ENCODE measurements at regions not wholly inside any gene's neighbourhood (a gene's known extent, or its start where the extent isn't known, plus 50 kb on each side); places are given as distances from the start of the nearest gene placed in this dataset.
A peak's percentile ranks its signal among the peaks of the same experiment; 100 is the strongest.

DNA sequence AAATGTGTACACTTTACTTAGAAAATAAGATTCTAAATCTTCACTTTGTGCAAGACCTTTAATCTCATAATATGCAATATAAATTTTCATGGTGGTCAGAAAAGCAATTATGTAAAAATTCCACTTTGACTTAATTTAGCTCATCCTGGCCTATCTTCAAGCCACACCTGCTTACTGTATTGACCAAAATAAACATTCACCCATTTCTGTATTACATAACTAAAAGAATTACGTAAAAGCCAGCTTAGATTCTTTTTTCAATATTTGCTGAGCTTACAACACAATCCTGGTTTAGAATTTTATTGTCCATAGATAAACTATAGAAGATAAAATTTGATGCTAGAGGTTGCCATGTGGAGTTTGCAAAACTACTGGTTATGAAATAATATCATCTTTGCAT is 172.9 kb upstream of the GRM3 start:
- TF ChIP-seq SPI1 (IDR thresholded peaks at IDR 0.05; ENCODE audit: borderline replicate concordance, low read depth) (no peak), GABPA (IDR thresholded peaks at IDR 0.05; ENCODE audit: low read depth) (no peak), POLR2AphosphoS5 (IDR thresholded peaks at IDR 0.05; ENCODE audit: low read depth) (no peak)
- TF ChIP-seq, protein P1, sequence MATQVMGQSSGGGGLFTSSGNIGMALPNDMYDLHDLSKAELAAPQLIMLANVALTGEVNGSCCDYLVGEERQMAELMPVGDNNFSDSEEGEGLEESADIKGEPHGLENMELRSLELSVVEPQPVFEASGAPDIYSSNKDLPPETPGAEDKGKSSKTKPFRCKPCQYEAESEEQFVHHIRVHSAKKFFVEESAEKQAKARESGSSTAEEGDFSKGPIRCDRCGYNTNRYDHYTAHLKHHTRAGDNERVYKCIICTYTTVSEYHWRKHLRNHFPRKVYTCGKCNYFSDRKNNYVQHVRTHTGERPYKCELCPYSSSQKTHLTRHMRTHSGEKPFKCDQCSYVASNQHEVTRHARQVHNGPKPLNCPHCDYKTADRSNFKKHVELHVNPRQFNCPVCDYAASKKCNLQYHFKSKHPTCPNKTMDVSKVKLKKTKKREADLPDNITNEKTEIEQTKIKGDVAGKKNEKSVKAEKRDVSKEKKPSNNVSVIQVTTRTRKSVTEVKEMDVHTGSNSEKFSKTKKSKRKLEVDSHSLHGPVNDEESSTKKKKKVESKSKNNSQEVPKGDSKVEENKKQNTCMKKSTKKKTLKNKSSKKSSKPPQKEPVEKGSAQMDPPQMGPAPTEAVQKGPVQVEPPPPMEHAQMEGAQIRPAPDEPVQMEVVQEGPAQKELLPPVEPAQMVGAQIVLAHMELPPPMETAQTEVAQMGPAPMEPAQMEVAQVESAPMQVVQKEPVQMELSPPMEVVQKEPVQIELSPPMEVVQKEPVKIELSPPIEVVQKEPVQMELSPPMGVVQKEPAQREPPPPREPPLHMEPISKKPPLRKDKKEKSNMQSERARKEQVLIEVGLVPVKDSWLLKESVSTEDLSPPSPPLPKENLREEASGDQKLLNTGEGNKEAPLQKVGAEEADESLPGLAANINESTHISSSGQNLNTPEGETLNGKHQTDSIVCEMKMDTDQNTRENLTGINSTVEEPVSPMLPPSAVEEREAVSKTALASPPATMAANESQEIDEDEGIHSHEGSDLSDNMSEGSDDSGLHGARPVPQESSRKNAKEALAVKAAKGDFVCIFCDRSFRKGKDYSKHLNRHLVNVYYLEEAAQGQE (IDR thresholded peaks at IDR 0.05; ENCODE audit: insufficient replicate concordance, low read depth): no peak
- TF ChIP-seq, protein P2, sequence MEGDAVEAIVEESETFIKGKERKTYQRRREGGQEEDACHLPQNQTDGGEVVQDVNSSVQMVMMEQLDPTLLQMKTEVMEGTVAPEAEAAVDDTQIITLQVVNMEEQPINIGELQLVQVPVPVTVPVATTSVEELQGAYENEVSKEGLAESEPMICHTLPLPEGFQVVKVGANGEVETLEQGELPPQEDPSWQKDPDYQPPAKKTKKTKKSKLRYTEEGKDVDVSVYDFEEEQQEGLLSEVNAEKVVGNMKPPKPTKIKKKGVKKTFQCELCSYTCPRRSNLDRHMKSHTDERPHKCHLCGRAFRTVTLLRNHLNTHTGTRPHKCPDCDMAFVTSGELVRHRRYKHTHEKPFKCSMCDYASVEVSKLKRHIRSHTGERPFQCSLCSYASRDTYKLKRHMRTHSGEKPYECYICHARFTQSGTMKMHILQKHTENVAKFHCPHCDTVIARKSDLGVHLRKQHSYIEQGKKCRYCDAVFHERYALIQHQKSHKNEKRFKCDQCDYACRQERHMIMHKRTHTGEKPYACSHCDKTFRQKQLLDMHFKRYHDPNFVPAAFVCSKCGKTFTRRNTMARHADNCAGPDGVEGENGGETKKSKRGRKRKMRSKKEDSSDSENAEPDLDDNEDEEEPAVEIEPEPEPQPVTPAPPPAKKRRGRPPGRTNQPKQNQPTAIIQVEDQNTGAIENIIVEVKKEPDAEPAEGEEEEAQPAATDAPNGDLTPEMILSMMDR (IDR thresholded peaks at IDR 0.05; ENCODE audit: insufficient read depth, low read length): no peak
- Histone ChIP-seq H3K4me3 (replicated peaks; ENCODE audit: insufficient read depth, low read length) (no peak overlapping the region), H3K27ac (replicated peaks) (no peak overlapping the region), H3K27me3 (ENCODE audit: insufficient read depth, poor library complexity, severe bottlenecking) (no peaks in the 10 kb centered on the region)
- no peak for DNase-seq (ENCODE audit: low read depth in 1 of 2, low spot score in 1 of 2)

DNA sequence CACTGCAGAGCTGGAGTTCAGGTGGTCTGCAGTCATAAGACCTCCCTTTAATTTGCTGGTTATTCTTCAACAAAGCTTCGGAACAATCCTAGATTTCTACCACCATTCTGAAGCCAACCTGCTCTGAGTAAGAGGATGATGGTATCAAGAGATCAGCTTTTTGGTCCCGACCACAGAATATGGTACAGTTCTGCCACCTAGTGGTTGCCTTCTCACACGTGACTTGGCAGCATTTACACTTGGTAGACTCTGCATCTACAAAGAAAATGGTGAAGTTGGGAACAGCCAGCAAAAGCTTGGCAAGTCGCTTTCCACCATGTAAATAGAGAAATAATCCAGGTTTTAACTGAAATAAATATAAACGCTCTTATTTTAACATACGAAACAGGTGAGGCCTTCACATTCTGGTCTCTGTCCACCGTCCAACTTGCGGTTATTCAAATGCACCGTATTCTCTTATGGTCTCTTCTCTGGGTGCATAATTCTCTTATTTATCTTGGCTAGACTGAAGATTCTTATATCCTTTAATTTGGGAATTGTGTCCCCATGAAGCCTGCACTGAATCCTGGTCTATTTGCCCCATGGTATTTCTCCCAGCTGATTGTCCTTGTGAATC is 173.9 kb upstream of the GRM3 start:
- H3K4me3 ChIP-seq (replicated peaks; ENCODE audit: insufficient read depth, low read length): no peak overlapping the region
- TF ChIP-seq, protein P1 (IDR thresholded peaks at IDR 0.05; ENCODE audit: insufficient replicate concordance, low read depth): no peak
- TF ChIP-seq, protein P2 (IDR thresholded peaks at IDR 0.05; ENCODE audit: insufficient read depth, low read length): peak; percentile 68
- peak; percentile 43 to 57 for DNase-seq (ENCODE audit: low read depth in 1 of 2, low spot score in 1 of 2)
- H3K27ac ChIP-seq (replicated peaks): no peak overlapping the region
- no peaks in the 10 kb centered on the region for H3K27me3 ChIP-seq (ENCODE audit: insufficient read depth, poor library complexity, severe bottlenecking)

DNA sequence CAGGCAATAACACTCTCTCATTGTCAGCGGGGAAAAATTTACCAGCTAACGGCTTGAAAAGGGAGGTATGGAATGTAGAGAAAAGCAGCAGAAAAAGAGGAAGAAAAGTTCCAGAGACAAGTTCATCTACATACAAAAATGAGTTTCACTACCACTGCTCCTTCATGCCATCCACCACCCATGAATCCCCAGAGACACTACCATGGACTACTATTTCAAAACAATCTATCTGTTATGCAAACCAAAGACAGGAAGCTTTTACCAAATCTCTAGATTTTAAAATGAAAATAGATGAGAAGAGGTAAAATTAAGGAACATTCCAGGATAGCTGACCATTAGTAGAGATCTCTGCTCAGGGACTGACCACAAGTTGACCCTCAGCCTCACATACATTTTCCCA is 189.0 kb upstream of the GRM3 start:
- no peaks in the 10 kb centered on the region for H3K27me3 ChIP-seq (ENCODE audit: insufficient read depth, poor library complexity, severe bottlenecking)
- no peak overlapping the region for H3K4me3 ChIP-seq (replicated peaks; ENCODE audit: insufficient read depth, low read length)
- no peak overlapping the region for H3K27ac ChIP-seq (replicated peaks)
- no peak for DNase-seq (ENCODE audit: low read depth in 1 of 2, low spot score in 1 of 2)
- TF ChIP-seq SPI1 (IDR thresholded peaks at IDR 0.05; ENCODE audit: borderline replicate concordance, low read depth) (no peak), POLR2AphosphoS5 (IDR thresholded peaks at IDR 0.05; ENCODE audit: low read depth) (no peak), GABPA (IDR thresholded peaks at IDR 0.05; ENCODE audit: low read depth) (no peak)
- TF ChIP-seq, protein P2 (IDR thresholded peaks at IDR 0.05; ENCODE audit: insufficient read depth, low read length): no peak
- TF ChIP-seq, protein P1 (IDR thresholded peaks at IDR 0.05; ENCODE audit: insufficient replicate concordance, low read depth): no peak

Measured in HL-60 (cell line).